A673 (cell line): ENCODE measurements at regions not wholly inside any gene's neighbourhood (a gene's known extent, or its start where the extent isn't known, plus 50 kb on each side); places are given as distances from the start of the nearest gene placed in this dataset.

Experiments used
- EZH2 ChIP-seq: fragments of 200-600 bp; sonication (generic); IDR thresholded peaks from 2 replicates; pipeline ENCODE4 v1.6.1; 2017; ENCODE audit warnings: borderline replicate concordance, low read depth, mild to moderate bottlenecking, mixed read lengths, antibody characterized with exemption, low read length; ENCODE audit not compliant: poor library complexity, severe bottlenecking
- TF ChIP-seq, protein P1 (sequence below): fragments of 300-800, 200-600 bp; sonication (generic); conservative IDR thresholded peaks from 2 replicates; pipeline ENCODE4 v1.5.1; 2017; ENCODE audit warnings: low read depth, mild to moderate bottlenecking, antibody characterized with exemption, low read length, moderate library complexity, mixed read lengths

DNA sequence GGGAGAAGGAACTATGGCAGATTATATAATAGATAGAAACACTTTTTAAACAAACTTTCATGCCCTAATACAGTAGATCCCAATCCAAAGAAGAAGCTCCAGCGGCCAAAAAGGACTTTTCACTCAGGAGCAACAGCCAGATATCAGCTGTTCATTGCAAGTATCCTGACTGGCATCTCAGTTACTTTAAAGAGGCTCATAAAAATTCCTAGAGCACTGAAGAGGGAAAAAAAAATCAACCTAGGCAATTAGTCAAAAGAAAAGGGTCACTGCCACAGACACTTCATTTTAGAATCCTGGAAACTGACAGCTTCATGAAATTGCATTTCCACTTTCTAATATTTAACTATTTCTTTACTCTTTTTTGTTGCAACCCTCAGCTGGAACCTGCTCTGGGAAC, 170.6 kb upstream of the SOX6 start:
- TF ChIP-seq, protein P1, sequence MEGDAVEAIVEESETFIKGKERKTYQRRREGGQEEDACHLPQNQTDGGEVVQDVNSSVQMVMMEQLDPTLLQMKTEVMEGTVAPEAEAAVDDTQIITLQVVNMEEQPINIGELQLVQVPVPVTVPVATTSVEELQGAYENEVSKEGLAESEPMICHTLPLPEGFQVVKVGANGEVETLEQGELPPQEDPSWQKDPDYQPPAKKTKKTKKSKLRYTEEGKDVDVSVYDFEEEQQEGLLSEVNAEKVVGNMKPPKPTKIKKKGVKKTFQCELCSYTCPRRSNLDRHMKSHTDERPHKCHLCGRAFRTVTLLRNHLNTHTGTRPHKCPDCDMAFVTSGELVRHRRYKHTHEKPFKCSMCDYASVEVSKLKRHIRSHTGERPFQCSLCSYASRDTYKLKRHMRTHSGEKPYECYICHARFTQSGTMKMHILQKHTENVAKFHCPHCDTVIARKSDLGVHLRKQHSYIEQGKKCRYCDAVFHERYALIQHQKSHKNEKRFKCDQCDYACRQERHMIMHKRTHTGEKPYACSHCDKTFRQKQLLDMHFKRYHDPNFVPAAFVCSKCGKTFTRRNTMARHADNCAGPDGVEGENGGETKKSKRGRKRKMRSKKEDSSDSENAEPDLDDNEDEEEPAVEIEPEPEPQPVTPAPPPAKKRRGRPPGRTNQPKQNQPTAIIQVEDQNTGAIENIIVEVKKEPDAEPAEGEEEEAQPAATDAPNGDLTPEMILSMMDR: no peak
- no peak for TF ChIP-seq EZH2
